ENCODE measurements at regions not wholly inside any gene's neighbourhood (a gene's known extent, or its start where the extent isn't known, plus 50 kb on each side); places are given as distances from the start of the nearest gene placed in this dataset.
"Not testable (repeated sequence)": the region's sequence is repeated elsewhere in the genome, so short reads cannot be mapped to it uniquely, and the experiment has no call there.

DNA sequence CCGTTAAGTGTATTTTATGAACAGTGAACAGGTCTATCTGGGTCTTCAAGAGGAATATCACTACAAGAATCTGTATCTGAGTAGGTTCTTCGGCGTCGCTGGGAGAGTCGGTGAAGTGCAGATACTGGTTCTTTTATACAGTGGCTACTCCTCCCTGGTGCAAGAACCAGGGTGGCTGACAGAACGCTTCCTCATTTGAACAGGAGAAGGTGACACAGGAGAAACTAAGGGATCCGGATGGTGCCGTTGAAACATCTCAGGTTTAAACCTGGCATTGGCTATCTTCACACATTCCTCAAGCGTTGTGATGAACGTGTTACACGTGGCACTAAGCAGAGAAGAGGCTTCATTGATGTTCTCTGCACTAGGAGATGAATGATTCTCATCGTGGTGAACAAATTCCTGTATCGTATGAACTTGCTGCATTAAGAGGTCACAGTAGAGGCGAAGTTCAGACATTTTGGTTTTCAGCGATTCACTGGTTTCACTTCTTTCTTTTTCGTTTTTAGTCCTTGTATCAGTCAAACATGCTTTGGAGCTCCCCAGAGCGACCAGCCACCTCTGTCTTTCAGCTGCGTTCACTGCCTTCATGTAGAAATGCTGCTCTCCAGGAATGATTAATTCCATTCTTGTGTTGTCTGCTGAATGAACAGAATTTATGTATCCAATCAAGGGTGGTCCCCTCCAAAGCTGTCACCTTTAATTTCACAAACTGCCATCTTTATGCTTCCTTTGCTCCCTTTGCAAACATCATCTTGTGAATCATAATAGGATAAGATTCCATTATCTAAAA, 54.6 kb upstream of the CEACAM21 start:
- not testable (repeated sequence) for H3K36me3 ChIP-seq (ENCODE audit: control insufficient read depth, insufficient read depth, low read length); H3K4me3 ChIP-seq (ENCODE audit: low read length); H3K9me3 ChIP-seq (replicated peaks; ENCODE audit: control insufficient read depth, low read depth, low read length); H3K27ac ChIP-seq (ENCODE audit: low read length); DNase-seq; H3K4me1 ChIP-seq (ENCODE audit: control insufficient read depth, insufficient read depth, low read length)
- peaks cover 18% of the 10 kb centered on the region for H3K27me3 ChIP-seq (ENCODE audit: control insufficient read depth, insufficient read depth, low read length)
- WGBS (ENCODE audit: insufficient coverage): 54% methylated on average over 12 of the region's 18 CpGs

DNA sequence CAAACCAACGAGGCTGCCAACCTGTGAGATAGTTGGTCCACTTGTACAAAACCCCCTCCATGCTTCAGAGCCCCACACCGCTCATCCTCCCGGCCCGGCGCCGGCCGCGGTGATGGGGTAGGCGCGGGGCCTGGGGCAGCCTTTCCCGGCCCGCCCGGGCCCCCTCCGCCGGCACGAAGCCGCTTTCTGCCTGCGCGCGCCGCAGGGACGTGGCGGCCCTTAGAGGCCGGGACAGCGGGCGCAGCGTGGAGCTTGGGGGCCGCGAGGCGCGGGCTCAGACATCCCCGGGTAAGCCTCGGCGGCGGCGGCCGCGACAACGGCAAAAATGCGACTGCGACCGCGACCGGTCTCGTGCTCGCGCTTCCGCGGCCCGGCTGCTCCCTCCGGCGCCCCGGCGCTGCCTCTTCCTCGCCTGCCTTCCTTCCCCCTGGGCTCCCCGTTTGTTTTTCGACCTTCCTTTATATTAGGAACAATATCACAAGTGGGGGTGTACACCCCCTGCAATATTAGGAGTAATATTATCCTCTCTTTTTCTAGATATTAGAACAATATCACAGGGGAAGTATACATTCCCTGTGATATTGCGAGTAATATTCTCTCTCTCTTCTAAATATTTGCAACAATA, 53.9 kb upstream of the CEACAM21 start:
- no peak overlapping the region for H3K4me3 ChIP-seq (ENCODE audit: low read length)
- no peaks in the 10 kb centered on the region for H3K4me1 ChIP-seq (ENCODE audit: control insufficient read depth, insufficient read depth, low read length)
- no peaks in the 10 kb centered on the region for H3K9me3 ChIP-seq (replicated peaks; ENCODE audit: control insufficient read depth, low read depth, low read length)
- H3K27ac ChIP-seq (ENCODE audit: low read length): no peak overlapping the region
- peaks cover 16% of the 10 kb centered on the region for H3K27me3 ChIP-seq (ENCODE audit: control insufficient read depth, insufficient read depth, low read length)
- DNase-seq: no peak
- WGBS (ENCODE audit: insufficient coverage): 3% methylated on average over 36 of the region's 58 CpGs
- no peaks in the 10 kb centered on the region for H3K36me3 ChIP-seq (ENCODE audit: control insufficient read depth, insufficient read depth, low read length)

DNA sequence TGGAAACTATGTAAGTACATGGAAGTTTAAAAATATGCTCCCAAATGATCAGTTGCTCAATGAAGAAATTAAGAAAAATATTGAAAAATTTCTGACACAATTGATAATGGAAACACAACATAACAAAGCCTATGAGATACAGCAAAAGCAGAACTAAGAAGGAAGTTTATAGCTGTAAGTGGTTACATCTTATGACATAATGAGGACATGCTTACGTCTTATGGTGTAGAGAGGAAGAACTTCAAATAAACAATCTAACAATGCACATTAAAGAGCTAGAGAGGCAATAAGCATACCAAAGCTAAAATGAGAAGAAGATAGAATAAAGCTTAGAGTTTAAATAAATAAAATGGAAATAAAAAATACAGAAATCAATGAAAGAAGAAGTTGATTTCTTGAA, 50.0 kb upstream of the CEACAM21 start:
- no peak for DNase-seq
- Histone ChIP-seq H3K36me3 (ENCODE audit: control insufficient read depth, insufficient read depth, low read length) (no peaks in the 10 kb centered on the region), H3K9me3 (replicated peaks; ENCODE audit: control insufficient read depth, low read depth, low read length) (no peaks in the 10 kb centered on the region), H3K27me3 (ENCODE audit: control insufficient read depth, insufficient read depth, low read length) (peaks cover 14% of the 10 kb centered on the region), H3K4me1 (ENCODE audit: control insufficient read depth, insufficient read depth, low read length) (no peaks in the 10 kb centered on the region), H3K4me3 (ENCODE audit: low read length) (no peak overlapping the region), H3K27ac (ENCODE audit: low read length) (no peak overlapping the region)
- no CpG with 5 or more reads among the region's 1 CpG for WGBS (ENCODE audit: insufficient coverage)
